ENCODE measurements at regions not wholly inside any gene's neighbourhood (a gene's known extent, or its start where the extent isn't known, plus 50 kb on each side); places are given as distances from the start of the nearest gene placed in this dataset.

DNA sequence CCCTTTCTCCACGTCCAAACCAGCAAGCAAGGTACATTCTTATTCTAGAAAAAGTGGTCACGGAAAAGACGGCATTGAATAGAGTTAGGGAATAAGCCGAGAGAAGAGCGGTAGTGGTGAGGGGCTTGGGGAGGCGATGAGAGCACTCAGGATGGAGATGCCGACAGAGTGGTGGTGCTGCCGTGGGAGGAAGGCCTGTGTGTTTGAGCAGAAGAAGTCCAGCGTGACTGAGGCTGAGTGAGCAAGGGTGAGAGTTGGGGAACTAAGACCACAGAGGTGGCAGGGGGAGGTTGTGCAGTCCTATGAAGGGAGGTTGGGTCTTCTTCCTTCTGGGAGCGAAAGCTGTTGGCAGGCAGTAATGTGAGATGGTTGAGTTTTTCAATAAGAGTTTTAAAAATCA lies 252.3 kb downstream of the ABCC12 start:
- H2BK120ac ChIP-seq (replicated peaks; ENCODE audit: low read depth, low read length): no peak overlapping the region
- no peak overlapping the region for H3K9ac ChIP-seq (replicated peaks in 1 of 4; ENCODE audit: extremely low read depth in 1 of 4, low read depth in 3 of 4, low read length in 3 of 4)
- no peak overlapping the region for H2BK15ac ChIP-seq (ENCODE audit: low read length)
- no peaks in the 10 kb centered on the region for H3K9me3 ChIP-seq (ENCODE audit: insufficient read depth in 2 of 2, low read depth in 1 of 2, low read length in 1 of 2)
- H3K36me3 ChIP-seq (ENCODE audit: control insufficient read depth in 2 of 4, insufficient read depth in 4 of 4, low read length in 3 of 4): no peaks in the 10 kb centered on the region
- H4K5ac ChIP-seq (ENCODE audit: insufficient read length, low read depth, low read length): no peak overlapping the region
- H4K91ac ChIP-seq (replicated peaks; ENCODE audit: insufficient read length, low read length): no peak overlapping the region
- ChIA-PET POLR2A (ENCODE audit: partially characterized antibody) (no interaction called here), CTCF (ENCODE audit: partially characterized antibody) (no interaction called here)
- H3K23me2 ChIP-seq (ENCODE audit: low read depth, low read length): no peaks in the 10 kb centered on the region; the same call in 1 of the 2 replicates
- H2AFZ ChIP-seq (ENCODE audit: low read length): no peak overlapping the region
- FAIRE-seq (no peak), DNase-seq (ENCODE audit: low read depth in 1 of 2, low spot score in 2 of 2) (no peak)
- 91% methylated on average over 10 of the region's 10 CpGs; no CpG with 5 or more reads in 1 of the 2 experiments for WGBS, 2 experiments (ENCODE audit: extremely low coverage in 1 of 2, insufficient coverage in 1 of 2, insufficient read length in 1 of 2, insufficient replicate concordance in 2 of 2, low coverage in 1 of 2, low lambda C conversion rate in 2 of 2, missing lambda C conversion rate in 1 of 2)
- no peaks in the 10 kb centered on the region for H3K79me2 ChIP-seq (ENCODE audit: control insufficient read depth in 1 of 2, insufficient read depth in 2 of 2, low read length in 2 of 2)
- H4K20me1 ChIP-seq (replicated peaks in 1 of 2; ENCODE audit: control insufficient read depth in 1 of 2, insufficient read depth in 2 of 2, low read length in 2 of 2): no peaks in the 10 kb centered on the region
- H2BK12ac ChIP-seq (ENCODE audit: low read depth, low read length): no peak overlapping the region
- no peak overlapping the region for H3K27ac ChIP-seq (ENCODE audit: low read depth, low read length)
- no peak overlapping the region for H2BK20ac ChIP-seq (ENCODE audit: low read length)
- H3K79me1 ChIP-seq (ENCODE audit: low read depth, low read length): no peaks in the 10 kb centered on the region
- no peak overlapping the region for H2AK5ac ChIP-seq (ENCODE audit: low read depth, low read length)
- H3K56ac ChIP-seq (replicated peaks; ENCODE audit: insufficient read length, low read depth, low read length): no peak overlapping the region
- H3K4me2 ChIP-seq (ENCODE audit: insufficient read depth in 1 of 2, low read depth in 2 of 2, low read length in 2 of 2): no peak overlapping the region
- no peak overlapping the region for H3K4me3 ChIP-seq (ENCODE audit: extremely low read depth in 1 of 4, insufficient read depth in 2 of 4, low read depth in 3 of 4, low read length in 4 of 4)
- H3K18ac ChIP-seq (ENCODE audit: extremely low read depth, low read length): no peak overlapping the region
- no peak overlapping the region for H4K8ac ChIP-seq (ENCODE audit: extremely low read depth, insufficient read depth, low read length)
- H3K4me1 ChIP-seq (replicated peaks in 1 of 4; ENCODE audit: control insufficient read depth in 3 of 4, insufficient read depth in 4 of 4, low read length in 3 of 4): no peaks in the 10 kb centered on the region; a peak in 1 of 7 replicates
- H3K27me3 ChIP-seq (replicated peaks in 1 of 4; ENCODE audit: control insufficient read depth in 3 of 4, extremely low read depth in 1 of 4, insufficient read depth in 3 of 4, low read length in 3 of 4): no peaks in the 10 kb centered on the region
- no peak overlapping the region for H3K4ac ChIP-seq (replicated peaks; ENCODE audit: insufficient read length, low read depth, low read length)
- H2BK5ac ChIP-seq (ENCODE audit: low read depth, low read length): no peak overlapping the region
- no peak overlapping the region for H3K23ac ChIP-seq (ENCODE audit: insufficient read length)
- H3K14ac ChIP-seq (ENCODE audit: insufficient read length): no peak overlapping the region
- TF ChIP-seq POLR2A (IDR thresholded peaks at IDR 0.05; ENCODE audit: control extremely low read depth in 1 of 2, low read depth in 2 of 2, low read length in 2 of 2): no peak
- TF ChIP-seq GABPA (IDR thresholded peaks at IDR 0.05; ENCODE audit: borderline replicate concordance, insufficient read depth, low read length): no peak
- no peak for TF ChIP-seq SUZ12 (IDR thresholded peaks at IDR 0.05; ENCODE audit: low read length)
- TF ChIP-seq NANOG (IDR thresholded peaks at IDR 0.05; ENCODE audit: insufficient read depth, low read depth, low read length, poor library complexity, severe bottlenecking): no peak
- TF ChIP-seq SAP30 (IDR thresholded peaks at IDR 0.05; ENCODE audit: insufficient read depth, insufficient replicate concordance, low read length): no peak
- no peak for TF ChIP-seq HDAC6 (IDR thresholded peaks at IDR 0.05; ENCODE audit: low read depth, low read length)
- no peak for TF ChIP-seq CBX8 (IDR thresholded peaks at IDR 0.05; ENCODE audit: borderline replicate concordance, low read depth, low read length)
- TF ChIP-seq RXRA (IDR thresholded peaks at IDR 0.05; ENCODE audit: insufficient read depth, low read depth, low read length): no peak
- TF ChIP-seq JUN (IDR thresholded peaks at IDR 0.05; ENCODE audit: low read depth, low read length): no peak
- TF ChIP-seq SIX5 (IDR thresholded peaks at IDR 0.05; ENCODE audit: low read depth, low read length): no peak
- TF ChIP-seq, protein P1, sequence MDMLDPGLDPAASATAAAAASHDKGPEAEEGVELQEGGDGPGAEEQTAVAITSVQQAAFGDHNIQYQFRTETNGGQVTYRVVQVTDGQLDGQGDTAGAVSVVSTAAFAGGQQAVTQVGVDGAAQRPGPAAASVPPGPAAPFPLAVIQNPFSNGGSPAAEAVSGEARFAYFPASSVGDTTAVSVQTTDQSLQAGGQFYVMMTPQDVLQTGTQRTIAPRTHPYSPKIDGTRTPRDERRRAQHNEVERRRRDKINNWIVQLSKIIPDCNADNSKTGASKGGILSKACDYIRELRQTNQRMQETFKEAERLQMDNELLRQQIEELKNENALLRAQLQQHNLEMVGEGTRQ (IDR thresholded peaks at IDR 0.05; ENCODE audit: low read length): no peak
- TF ChIP-seq SIRT6 (IDR thresholded peaks at IDR 0.05; ENCODE audit: low read length): no peak
- TF ChIP-seq CTBP2 (IDR thresholded peaks at IDR 0.05; ENCODE audit: borderline replicate concordance, insufficient read depth, insufficient read length, low read length): no peak
